ENCODE measurements at regions not wholly inside any gene's neighbourhood (a gene's known extent, or its start where the extent isn't known, plus 50 kb on each side); places are given as distances from the start of the nearest gene placed in this dataset.
"Not testable (repeated sequence)": the region's sequence is repeated elsewhere in the genome, so short reads cannot be mapped to it uniquely, and the experiment has no call there.

DNA sequence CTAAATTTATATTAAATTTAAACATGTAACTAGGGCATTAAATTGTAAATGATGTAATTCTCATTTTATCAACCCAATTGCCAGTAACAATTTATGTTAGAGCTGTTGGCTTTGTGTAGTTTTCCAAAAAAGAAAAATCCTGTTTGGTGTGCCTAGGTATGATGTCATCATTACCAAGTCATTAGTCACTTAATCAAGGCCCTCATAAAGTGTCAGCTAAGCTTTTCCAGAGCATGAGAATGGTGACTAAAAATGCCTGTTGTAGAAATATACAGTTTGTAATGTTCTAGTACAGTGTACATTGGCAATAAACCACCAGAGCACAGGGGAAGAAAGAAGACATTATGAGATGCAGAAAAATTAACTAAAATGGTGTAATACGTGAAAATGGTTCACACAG is 593.8 kb upstream of the ANKRD30A start:
- Histone ChIP-seq H3K9me3 (no peaks in the 10 kb centered on the region), H3K27ac (no peak overlapping the region), H3K4me3 (no peak overlapping the region), H3K36me3 (no peaks in the 10 kb centered on the region), H3K27me3 (no peaks in the 10 kb centered on the region), H3K4me1 (no peaks in the 10 kb centered on the region)
- TF ChIP-seq POLR2A (IDR thresholded peaks at IDR 0.05) (no peak), CTCF (IDR thresholded peaks at IDR 0.05) (no peak)
- no peak for DNase-seq

DNA sequence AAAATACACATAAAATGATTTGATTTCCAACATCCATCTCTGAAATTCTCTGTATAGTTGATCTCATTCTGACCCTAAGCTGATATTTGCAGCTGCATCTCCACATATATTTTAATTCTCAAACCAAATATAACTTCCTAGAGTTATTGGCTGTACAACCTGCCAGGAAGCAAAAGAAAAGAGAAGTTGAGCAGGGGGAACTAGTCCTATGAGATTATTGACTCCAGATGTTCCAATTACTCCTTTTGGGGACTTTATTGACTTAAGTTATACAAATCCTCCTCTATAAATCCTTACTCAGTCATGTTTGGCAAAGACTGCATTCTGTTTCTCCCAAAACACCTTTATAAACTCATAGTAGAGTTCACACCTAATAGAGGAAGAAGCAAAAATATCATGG is 599.4 kb upstream of the ANKRD30A start:
- Histone ChIP-seq H3K9me3 (no peaks in the 10 kb centered on the region), H3K36me3 (no peaks in the 10 kb centered on the region), H3K4me3 (no peak overlapping the region), H3K27ac (no peak overlapping the region), H3K4me1 (no peaks in the 10 kb centered on the region), H3K27me3 (no peaks in the 10 kb centered on the region)
- TF ChIP-seq CTCF (IDR thresholded peaks at IDR 0.05) (no peak), POLR2A (IDR thresholded peaks at IDR 0.05) (no peak)
- no peak for DNase-seq

DNA sequence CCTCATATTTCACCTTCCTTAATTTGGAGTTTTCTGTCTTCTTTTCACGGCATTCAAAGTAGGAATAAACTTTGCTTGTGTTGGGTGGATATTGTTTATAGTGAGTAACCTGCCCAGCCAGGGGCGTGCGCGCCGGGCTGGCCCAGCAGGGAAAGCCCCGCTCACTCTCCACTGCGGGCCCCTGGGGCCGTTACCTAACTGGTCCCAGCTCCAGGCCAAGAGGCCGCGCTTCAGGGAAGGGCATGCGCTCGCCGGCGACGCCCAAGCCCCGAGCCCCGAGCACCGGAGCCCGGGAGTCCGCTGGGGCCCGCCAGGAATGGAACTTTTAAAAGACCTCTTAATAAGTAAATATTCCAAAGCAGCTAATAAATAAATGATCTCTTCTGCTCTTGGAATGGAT is 601.3 kb upstream of the ANKRD30A start:
- H3K27ac ChIP-seq, H3K4me1 ChIP-seq, H3K4me3 ChIP-seq, H3K9me3 ChIP-seq, H3K27me3 ChIP-seq, DNase-seq, H3K36me3 ChIP-seq: not testable (repeated sequence)

GRCh38 chr10:36519909-36520308 is 605.5 kb upstream of the ANKRD30A start:
- H3K27me3 ChIP-seq, result no peaks in the 10 kb centered on the region
- no peak for DNase-seq
- H3K9me3 ChIP-seq, result peaks cover 0 to 6% (median 0%) of the 10 kb centered on the region in 4 donors
- no peak overlapping the region for H3K4me3 ChIP-seq
- H3K4me1 ChIP-seq, result no peaks in the 10 kb centered on the region
- no peaks in the 10 kb centered on the region for H3K36me3 ChIP-seq
- no peak for TF ChIP-seq POLR2A (IDR thresholded peaks at IDR 0.05)
- TF ChIP-seq CTCF (IDR thresholded peaks at IDR 0.05), result no peak
- H3K27ac ChIP-seq, result no peak overlapping the region

DNA sequence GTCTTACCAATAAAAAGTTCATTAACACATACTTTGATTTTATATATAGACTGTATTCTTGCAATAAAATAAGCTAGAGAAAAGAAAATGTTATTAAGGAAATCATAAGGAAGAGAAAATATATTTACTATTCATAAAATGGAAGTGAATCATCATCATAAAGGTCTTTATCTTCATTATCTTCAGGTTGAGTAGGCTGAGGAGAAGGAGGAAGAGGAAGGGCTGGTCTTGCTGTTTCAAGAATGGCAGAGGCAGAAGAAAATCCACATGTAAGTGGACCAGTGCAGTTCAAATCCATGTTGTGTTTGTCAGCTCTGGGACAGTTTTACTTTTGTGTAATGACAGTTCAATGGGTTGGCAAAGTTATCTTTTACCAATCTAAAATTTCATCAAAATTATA is 609.1 kb upstream of the ANKRD30A start:
- Histone ChIP-seq H3K9me3 (peaks cover 0 to 6% (median 0%) of the 10 kb centered on the region in 4 donors), H3K36me3 (no peaks in the 10 kb centered on the region), H3K27ac (no peak overlapping the region), H3K27me3 (no peaks in the 10 kb centered on the region), H3K4me3 (no peak overlapping the region), H3K4me1 (no peaks in the 10 kb centered on the region)
- TF ChIP-seq CTCF (IDR thresholded peaks at IDR 0.05), result no peak
- no peak for TF ChIP-seq POLR2A (IDR thresholded peaks at IDR 0.05)
- DNase-seq, result no peak

- Histone ChIP-seq H3K4me1 (no peaks in the 10 kb centered on the region), H3K27ac (no peak overlapping the region), H3K36me3 (no peaks in the 10 kb centered on the region), H3K27me3 (no peaks in the 10 kb centered on the region), H3K4me3 (no peak overlapping the region), H3K9me3 (peaks cover 0 to 6% (median 0%) of the 10 kb centered on the region in 4 donors)
- DNase-seq, result no peak
- TF ChIP-seq CTCF (IDR thresholded peaks at IDR 0.05), result no peak
Observed at GRCh38 chr10:36515319-36515718, 610.1 kb upstream of the ANKRD30A start.

Measured in Peyer's patch (tissue), 4 donors.